Upper lobe of left lung (tissue), 6 donors: ENCODE measurements at regions not wholly inside any gene's neighbourhood (a gene's known extent, or its start where the extent isn't known, plus 50 kb on each side); places are given as distances from the start of the nearest gene placed in this dataset.

ENCODE experiments used
- ATAC-seq, 2 donors: fragments of 200-7000 bp; cut with Tn5 transposase; one replicate each; pipeline ENCODE4 v1.9.1; 2022; ENCODE audit warnings: mild to moderate bottlenecking in 2 of 2, moderate library complexity in 2 of 2; ENCODE audit not compliant: low FRiP score in 2 of 2
- DNase-seq, 2 donors: peaks; one replicate each; pipeline ENCODE4 v3.0.0-alpha.2; 2019 to 2020
- H3K27ac ChIP-seq, 4 donors: fragments of 200-600 bp; sonication (generic); one replicate each; pipeline ENCODE4 v1.5.1; 2016 to 2019
- H3K27me3 ChIP-seq, 4 donors: fragments of 200-600 bp; sonication (generic); one replicate each; pipeline ENCODE4 v1.5.1; 2017 to 2019
- H3K36me3 ChIP-seq, 4 donors: fragments of 200-600 bp; sonication (generic); one replicate each; pipeline ENCODE4 v1.5.1; 2016 to 2019
- H3K4me1 ChIP-seq, 4 donors: fragments of 200-600 bp; sonication (generic); one replicate each; pipeline ENCODE4 v1.5.1; 2018 to 2019
- H3K4me3 ChIP-seq, 4 donors: fragments of 200-600 bp; sonication (generic); one replicate each; pipeline ENCODE4 v1.5.1; 2017 to 2019; ENCODE audit warnings: mild to moderate bottlenecking in 2 of 4, moderate library complexity in 1 of 4
- H3K9me3 ChIP-seq, 4 donors: fragments of 200-600 bp; sonication (generic); one replicate each; pipeline ENCODE4 v1.5.1; 2018 to 2019
- EP300 ChIP-seq, 4 donors: sonication (generic); formaldehyde crosslinking; IDR thresholded peaks; one replicate each; pipeline ENCODE4 v1.5.1; 2017; ENCODE audit warnings: antibody characterized with exemption in 4 of 4, control low read depth in 2 of 4
- POLR2A ChIP-seq, 4 donors: fragments of 450-650 bp; IDR thresholded peaks; one replicate each; pipeline ENCODE4 v1.5.1; 2016 to 2017; ENCODE audit warnings: antibody characterized with exemption in 4 of 4, mild to moderate bottlenecking in 2 of 4
- POLR2AphosphoS5 ChIP-seq, 2 donors: sonication (generic); formaldehyde crosslinking; IDR thresholded peaks; one replicate each; pipeline ENCODE4 v1.5.1; 2017; ENCODE audit warnings: antibody characterized with exemption in 2 of 2
- WGBS, 2 donors: methylation state at CpG; one replicate each; pipeline ENCODE4 v1.1.5; 2017 to 2018; 5-methylcytosine and 5-hydroxymethylcytosine counted together
- TF ChIP-seq, protein P1 (sequence below), 6 experiments: fragments of 450-650 bp in 4 of 6; fragments of 200-600 bp in 2 of 6; sonication (generic) in 2 of 6; IDR thresholded peaks; one replicate each; pipeline ENCODE4 v1.5.1; 2016 to 2019; ENCODE audit warnings: antibody characterized with exemption in 6 of 6
- donor health status: DM: no; HTN: no; CAD: no; lungs with moderate emphysema.
- donor health status: DM: no; HTN: yes; CAD: no; lungs with severe emphysema.

DNA sequence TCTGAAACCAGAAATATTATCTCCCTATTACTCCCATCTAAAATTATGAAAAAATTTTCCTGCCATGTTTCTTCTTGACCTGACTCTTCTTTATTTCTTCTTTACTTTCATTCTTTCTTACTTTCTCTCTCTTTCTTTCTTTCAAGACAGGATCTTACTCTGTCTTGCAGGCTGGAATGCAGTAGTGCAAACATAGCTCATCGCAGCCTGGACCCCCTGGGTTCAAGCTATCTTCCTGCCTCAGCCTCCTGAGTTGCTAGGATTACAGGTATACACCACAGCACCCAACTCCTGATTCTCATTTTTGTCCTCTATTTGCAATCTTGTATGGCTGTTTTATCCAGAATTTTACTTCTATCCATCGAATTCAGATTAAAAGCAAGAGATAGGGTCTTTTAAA is 631.1 kb downstream of the TBC1D4 start:
- TF ChIP-seq EP300 (IDR thresholded peaks at IDR 0.05) (no peak), POLR2A (IDR thresholded peaks at IDR 0.05) (no peak), POLR2AphosphoS5 (IDR thresholded peaks at IDR 0.05) (no peak)
- TF ChIP-seq, protein P1, sequence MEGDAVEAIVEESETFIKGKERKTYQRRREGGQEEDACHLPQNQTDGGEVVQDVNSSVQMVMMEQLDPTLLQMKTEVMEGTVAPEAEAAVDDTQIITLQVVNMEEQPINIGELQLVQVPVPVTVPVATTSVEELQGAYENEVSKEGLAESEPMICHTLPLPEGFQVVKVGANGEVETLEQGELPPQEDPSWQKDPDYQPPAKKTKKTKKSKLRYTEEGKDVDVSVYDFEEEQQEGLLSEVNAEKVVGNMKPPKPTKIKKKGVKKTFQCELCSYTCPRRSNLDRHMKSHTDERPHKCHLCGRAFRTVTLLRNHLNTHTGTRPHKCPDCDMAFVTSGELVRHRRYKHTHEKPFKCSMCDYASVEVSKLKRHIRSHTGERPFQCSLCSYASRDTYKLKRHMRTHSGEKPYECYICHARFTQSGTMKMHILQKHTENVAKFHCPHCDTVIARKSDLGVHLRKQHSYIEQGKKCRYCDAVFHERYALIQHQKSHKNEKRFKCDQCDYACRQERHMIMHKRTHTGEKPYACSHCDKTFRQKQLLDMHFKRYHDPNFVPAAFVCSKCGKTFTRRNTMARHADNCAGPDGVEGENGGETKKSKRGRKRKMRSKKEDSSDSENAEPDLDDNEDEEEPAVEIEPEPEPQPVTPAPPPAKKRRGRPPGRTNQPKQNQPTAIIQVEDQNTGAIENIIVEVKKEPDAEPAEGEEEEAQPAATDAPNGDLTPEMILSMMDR (IDR thresholded peaks at IDR 0.05) = no peak
- H3K27me3 ChIP-seq = no peaks in the 10 kb centered on the region
- H3K9me3 ChIP-seq = peaks cover 0 to 5% (median 1%) of the 10 kb centered on the region in 4 donors
- ATAC-seq (no peak), DNase-seq (no peak)
- 53 to 78% methylated on average over 2 of the region's 2 CpGs for WGBS, 2 donors
- no peak overlapping the region for H3K4me3 ChIP-seq
- H3K4me1 ChIP-seq = no peaks in the 10 kb centered on the region
- H3K36me3 ChIP-seq = no peaks in the 10 kb centered on the region
- H3K27ac ChIP-seq = no peak overlapping the region

DNA sequence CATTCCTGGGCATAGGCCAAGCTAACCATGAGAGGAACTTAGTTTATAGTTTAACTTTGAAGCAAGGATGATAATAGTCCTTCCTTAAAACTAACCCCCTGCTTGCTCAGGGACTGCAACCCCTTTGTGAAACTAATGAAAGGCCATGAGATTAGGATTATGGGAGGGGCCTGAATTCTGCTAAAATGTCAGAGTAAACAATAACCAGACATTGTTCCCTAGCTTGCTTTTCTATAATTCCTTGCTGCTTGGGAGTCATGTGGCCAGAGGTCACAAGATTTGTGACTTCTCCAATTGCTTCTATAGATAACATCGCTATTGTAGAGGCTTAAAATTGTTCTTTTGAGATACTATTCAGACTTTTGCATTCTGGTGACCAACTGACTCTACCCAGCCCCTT is 634.0 kb downstream of the TBC1D4 start:
- no peaks in the 10 kb centered on the region for H3K36me3 ChIP-seq
- WGBS, 2 donors = 74 to 94% methylated on average over 1 of the region's 1 CpG

DNA sequence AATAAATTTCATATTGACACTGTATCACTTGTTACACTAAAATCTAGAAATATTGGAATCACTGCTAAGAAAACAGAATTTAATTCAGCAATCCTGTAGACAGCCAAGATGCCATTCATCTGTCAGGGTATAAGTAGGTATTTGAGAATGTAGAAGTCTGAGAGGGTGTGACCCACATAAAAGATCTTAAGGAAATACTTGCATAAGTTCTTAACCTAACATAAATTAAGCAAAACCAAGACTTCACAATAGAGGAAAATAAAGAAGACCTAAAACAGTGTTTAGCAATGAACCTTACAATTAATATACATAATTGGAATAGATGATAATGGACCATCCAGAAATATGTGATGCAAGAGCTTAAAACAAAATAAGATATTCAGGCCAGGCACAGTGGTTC is 636.2 kb downstream of the TBC1D4 start:
- no peak for ATAC-seq
- no peak for TF ChIP-seq EP300 (IDR thresholded peaks at IDR 0.05)
- TF ChIP-seq POLR2AphosphoS5 (IDR thresholded peaks at IDR 0.05) = no peak
- TF ChIP-seq, protein P1 (IDR thresholded peaks at IDR 0.05) = no peak
- no peak for TF ChIP-seq POLR2A (IDR thresholded peaks at IDR 0.05)
- H3K27me3 ChIP-seq = no peaks in the 10 kb centered on the region

More for the DNA sequence above, 634.0 kb downstream of the TBC1D4 start:
- Histone ChIP-seq H3K27me3 (no peaks in the 10 kb centered on the region), H3K27ac (no peak overlapping the region), H3K4me3 (no peak overlapping the region), H3K9me3 (peaks cover 0 to 5% (median 1%) of the 10 kb centered on the region in 4 donors), H3K4me1 (no peaks in the 10 kb centered on the region)
- DNase-seq (no peak), ATAC-seq (no peak)
- TF ChIP-seq POLR2A (IDR thresholded peaks at IDR 0.05) = no peak
- no peak for TF ChIP-seq EP300 (IDR thresholded peaks at IDR 0.05)
- no peak for TF ChIP-seq POLR2AphosphoS5 (IDR thresholded peaks at IDR 0.05)
- TF ChIP-seq, protein P1 (IDR thresholded peaks at IDR 0.05) = no peak

DNA sequence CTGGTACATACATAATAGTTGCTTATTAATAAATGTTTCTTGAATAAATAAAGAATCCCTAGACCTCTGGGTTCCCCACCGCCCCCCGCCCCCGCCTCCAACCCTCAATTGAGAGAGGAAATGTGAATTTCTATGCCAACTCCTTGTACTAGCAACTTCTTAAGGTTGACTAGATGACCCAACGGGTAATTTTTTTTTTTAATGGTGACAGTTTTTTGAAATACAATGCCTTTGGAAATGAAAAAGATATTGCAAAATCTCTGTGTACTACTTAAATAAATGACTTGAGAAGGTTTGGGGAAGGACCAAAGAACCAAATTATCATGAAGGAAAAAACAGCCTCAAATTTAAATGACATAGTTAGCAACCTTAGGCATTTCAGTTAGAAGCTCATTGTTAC is 640.3 kb downstream of the TBC1D4 start:
- no peak overlapping the region for H3K4me3 ChIP-seq
- no peaks in the 10 kb centered on the region for H3K27me3 ChIP-seq
- H3K27ac ChIP-seq = no peak overlapping the region
- no peaks in the 10 kb centered on the region for H3K9me3 ChIP-seq
- ATAC-seq = no peak
- DNase-seq = no peak
- 57 to 91% methylated on average over 4 of the region's 4 CpGs for WGBS, 2 donors
- TF ChIP-seq, protein P1 (IDR thresholded peaks at IDR 0.05) = no peak
- H3K4me1 ChIP-seq = no peaks in the 10 kb centered on the region
- no peaks in the 10 kb centered on the region for H3K36me3 ChIP-seq

More for the DNA sequence above, 636.2 kb downstream of the TBC1D4 start:
- no peaks in the 10 kb centered on the region for H3K4me1 ChIP-seq
- H3K27ac ChIP-seq = no peak overlapping the region
- H3K36me3 ChIP-seq = no peaks in the 10 kb centered on the region
- H3K9me3 ChIP-seq = peaks cover 0 to 5% (median 1%) of the 10 kb centered on the region in 4 donors
- no peak for DNase-seq
- no peak overlapping the region for H3K4me3 ChIP-seq

DNA sequence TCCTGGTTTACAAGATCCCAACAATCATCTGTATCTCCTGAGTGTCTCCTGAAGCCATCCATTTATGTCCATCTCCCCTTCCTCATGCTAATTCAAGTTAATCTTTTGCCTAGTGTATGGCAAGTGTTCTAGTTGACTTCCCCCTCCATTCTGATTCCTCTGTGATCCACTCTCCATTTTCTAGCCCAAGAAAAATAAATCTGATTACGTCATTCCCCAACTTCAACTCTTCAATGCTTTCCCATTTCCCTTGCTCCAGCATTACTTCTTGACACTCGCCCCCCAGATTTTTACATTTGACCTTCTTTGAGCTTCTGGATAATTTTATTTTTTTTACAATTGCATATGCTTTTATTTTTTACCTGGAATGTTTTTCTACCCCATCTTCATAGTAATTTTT is 640.8 kb downstream of the TBC1D4 start:
- Histone ChIP-seq H3K4me1 (no peaks in the 10 kb centered on the region), H3K36me3 (no peaks in the 10 kb centered on the region), H3K27ac (no peak overlapping the region), H3K9me3 (no peaks in the 10 kb centered on the region), H3K4me3 (no peak overlapping the region), H3K27me3 (no peaks in the 10 kb centered on the region)
- DNase-seq = no peak
- 75 to 78% methylated on average over 2 of the region's 2 CpGs for WGBS, 2 donors
- no peak for TF ChIP-seq POLR2AphosphoS5 (IDR thresholded peaks at IDR 0.05)
- no peak for TF ChIP-seq POLR2A (IDR thresholded peaks at IDR 0.05)
- TF ChIP-seq, protein P1 (IDR thresholded peaks at IDR 0.05) = no peak
- no peak for TF ChIP-seq EP300 (IDR thresholded peaks at IDR 0.05)
- ATAC-seq = no peak
